K562 (cell line): ENCODE measurements at regions not wholly inside any gene's neighbourhood (a gene's known extent, or its start where the extent isn't known, plus 50 kb on each side); places are given as distances from the start of the nearest gene placed in this dataset.

Experiments used
- ARID1B ChIP-seq: fragments of 450-650 bp; IDR thresholded peaks from 2 replicates; pipeline ENCODE4 v1.6.1; 2016; ENCODE audit warnings: antibody characterized with exemption, mild to moderate bottlenecking, inconsistent platforms
- ARID2 ChIP-seq: fragments of 450-650 bp; IDR thresholded peaks from 2 replicates; pipeline ENCODE4 v1.6.1; 2017; ENCODE audit warnings: antibody characterized with exemption, mild to moderate bottlenecking
- BCOR ChIP-seq: fragments of 450-650 bp; IDR thresholded peaks from 2 replicates; pipeline ENCODE4 v1.6.1; 2016
- CBFA2T2 ChIP-seq: fragments of 450-650 bp; conservative IDR thresholded peaks from 2 replicates; pipeline ENCODE4 v1.6.1; 2017; ENCODE audit warnings: mild to moderate bottlenecking
- CCAR2 ChIP-seq: fragments of 200-400 bp; formaldehyde crosslinking; IDR thresholded peaks from 2 replicates; pipeline ENCODE4 v1.6.1; 2017; ENCODE audit warnings: mild to moderate bottlenecking, low read depth, low read length
- DIDO1 ChIP-seq: fragments of 450-650 bp; IDR thresholded peaks from 2 replicates; pipeline ENCODE4 v1.6.1; 2016; ENCODE audit warnings: low read depth, missing biosample characterization, missing genetic modification characterization
- DPF2 ChIP-seq: fragments of 450-650 bp; IDR thresholded peaks from 2 replicates; pipeline ENCODE4 v1.6.1; 2016
- EP300 ChIP-seq: IDR thresholded peaks from 2 replicates; pipeline ENCODE4 v1.6.1; 2012; ENCODE audit warnings: low read length, improper control_type of control experiment
- ESRRA ChIP-seq: fragments of 450-650 bp; IDR thresholded peaks from 2 replicates; pipeline ENCODE4 v1.6.1; 2014; ENCODE audit warnings: low read depth, mild to moderate bottlenecking, moderate library complexity, borderline replicate concordance
- FOSL1 ChIP-seq: fragments of 200-800 bp; sonication (Bioruptor generic); conservative IDR thresholded peaks from 2 replicates; pipeline ENCODE4 v1.6.1; 2016; ENCODE audit warnings: missing genetic modification characterization, missing compliant biosample characterization
- FOXA3 ChIP-seq, 2 experiments: fragments of 450-650 bp in 1 of 2; sonication (generic) in 1 of 2; formaldehyde crosslinking; IDR thresholded peaks in 1 of 2; conservative IDR thresholded peaks in 1 of 2; 2 replicates each; pipeline versions ENCODE4 v1.4.0 to v1.8.0; 2020 to 2022; ENCODE audit warnings: mild to moderate bottlenecking in 2 of 2, missing genetic modification reagents in 1 of 2
- HDAC8 ChIP-seq: fragments of 450-650 bp; IDR thresholded peaks from 2 replicates; pipeline ENCODE4 v1.6.1; 2016; ENCODE audit warnings: mild to moderate bottlenecking, missing genetic modification characterization, moderate library complexity, missing compliant biosample characterization
- MTA3 ChIP-seq: fragments of 450-650 bp; formaldehyde crosslinking; IDR thresholded peaks from 2 replicates; pipeline ENCODE4 v1.6.1; 2017; ENCODE audit warnings: mild to moderate bottlenecking, borderline replicate concordance
- NCOR1 ChIP-seq: fragments of 450-650 bp; IDR thresholded peaks from 2 replicates; pipeline ENCODE4 v1.6.1; 2016; ENCODE audit warnings: mild to moderate bottlenecking, moderate library complexity
- OTX1 ChIP-seq: fragments of 450-650 bp; formaldehyde crosslinking; IDR thresholded peaks from 2 replicates; pipeline ENCODE4 v1.4.0; 2022; ENCODE audit warnings: mild to moderate bottlenecking
- PHF20 ChIP-seq: fragments of 450-650 bp; IDR thresholded peaks from 2 replicates; pipeline ENCODE4 v1.6.1; 2018; ENCODE audit not compliant: partially characterized antibody
- PHTF2 ChIP-seq: fragments of 250-450 bp; sonication (Bioruptor Pico); IDR thresholded peaks from 2 replicates; pipeline ENCODE4 v1.5.0; 2021; ENCODE audit warnings: mild to moderate bottlenecking
- POLR2AphosphoS5 ChIP-seq: IDR thresholded peaks from 2 replicates; pipeline ENCODE4 v1.6.1; 2011; ENCODE audit warnings: mild to moderate bottlenecking, low read depth, low read length, moderate library complexity; ENCODE audit not compliant: control insufficient read depth, insufficient read depth
- SOX6 ChIP-seq: fragments of 450-650 bp; IDR thresholded peaks from 2 replicates; pipeline ENCODE4 v1.6.1; 2014; ENCODE audit warnings: mild to moderate bottlenecking
- SREBF1 ChIP-seq: fragments of 150-350 bp; IDR thresholded peaks from 2 replicates; pipeline ENCODE4 v1.6.1; 2014; ENCODE audit warnings: antibody characterized with exemption, low read depth, low read length, borderline replicate concordance
- TAL1 ChIP-seq: fragments of 450-650 bp; IDR thresholded peaks from 2 replicates; pipeline ENCODE4 v1.6.1; 2016; ENCODE audit warnings: mild to moderate bottlenecking
- TBL1XR1 ChIP-seq, 2 experiments: IDR thresholded peaks; 2 replicates each; pipeline ENCODE4 v1.6.1; 2012; ENCODE audit warnings: improper control_type of control experiment in 2 of 2, low read length in 2 of 2, mild to moderate bottlenecking in 1 of 2
- TEAD4 ChIP-seq, 2 experiments: sonication (generic) in 1 of 2; formaldehyde crosslinking in 1 of 2; IDR thresholded peaks; 2 replicates each; pipeline versions ENCODE4 v1.6.1 to v1.8.0; 2012 to 2022; ENCODE audit warnings: borderline replicate concordance in 1 of 2, inconsistent platforms in 1 of 2, low read length in 1 of 2, mild to moderate bottlenecking in 1 of 2, missing genetic modification reagents in 1 of 2
- ZKSCAN1 ChIP-seq: fragments of 150-350 bp; IDR thresholded peaks from 2 replicates; pipeline ENCODE4 v1.6.1; 2016; ENCODE audit warnings: low read depth, low read length
- ZNF134 ChIP-seq: fragments of 250-450 bp; sonication (Bioruptor Pico); conservative IDR thresholded peaks from 2 replicates; pipeline ENCODE4 v1.4.0; 2020
- ZNF347 ChIP-seq: fragments of 450-650 bp; formaldehyde crosslinking; IDR thresholded peaks from 2 replicates; pipeline ENCODE4 v1.4.0; 2020; ENCODE audit warnings: low read depth, mild to moderate bottlenecking, moderate library complexity
- ZNF384 ChIP-seq: IDR thresholded peaks from 2 replicates; pipeline ENCODE4 v1.6.1; 2012; ENCODE audit warnings: low read depth, low read length, improper control_type of control experiment
- ZNF395 ChIP-seq: fragments of 200-800 bp; sonication (Bioruptor generic); IDR thresholded peaks from 2 replicates; pipeline ENCODE4 v1.6.1; 2017; ENCODE audit warnings: missing genetic modification characterization, missing compliant biosample characterization
- TF ChIP-seq, protein P1 (sequence below), 2 experiments: fragments of 450-650 bp in 1 of 2; sonication (generic) in 1 of 2; formaldehyde crosslinking in 1 of 2; IDR thresholded peaks in 1 of 2; conservative IDR thresholded peaks in 1 of 2; 2 replicates each; pipeline versions ENCODE4 v1.6.1 to v1.8.1; 2016 to 2023; ENCODE audit warnings: mild to moderate bottlenecking in 2 of 2, moderate library complexity in 2 of 2, inconsistent platforms in 1 of 2, missing genetic modification reagents in 1 of 2
- TF ChIP-seq, protein P2 (sequence below): sonication (generic); IDR thresholded peaks from 2 replicates; pipeline ENCODE4 v1.6.1; 2016

DNA sequence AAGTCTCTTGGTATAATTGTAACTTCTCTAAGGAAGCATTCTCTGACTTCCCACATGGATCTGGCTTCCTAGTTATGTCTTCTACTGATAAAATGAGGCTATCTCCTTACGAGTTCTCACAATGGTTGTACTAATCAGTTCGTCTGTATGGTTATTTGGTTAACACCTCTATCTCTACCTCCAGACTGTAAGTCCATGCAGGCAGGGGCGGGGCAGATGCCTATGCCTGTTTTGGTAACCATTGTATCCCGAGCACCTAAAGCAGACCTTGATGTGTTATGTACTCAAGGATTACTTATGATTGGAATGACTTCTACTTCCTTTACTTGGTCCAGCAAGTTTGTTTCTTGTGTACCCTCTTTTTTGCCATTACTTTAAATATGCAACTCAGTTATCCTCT, 125.0 kb upstream of the PITX1 start (continued):
- TF ChIP-seq ARID1B (peak; percentile 80), PHF20 (peak; percentile 14), BCOR (0 out of 2 replicates have a peak, but pooled peaks have one; percentile 13), TAL1 (peak; percentile 79), ESRRA (no peak), CCAR2 (no peak), POLR2AphosphoS5 (peak; percentile 40; the same call in 1 of the 2 replicates), OTX1 (CRISPR knock-in tag) (no peak), TBL1XR1 (IDR thresholded peaks at IDR 0.05; ENCODE audit: low read length in 2 of 2) (0 out of 4 replicates have a peak, but pooled peaks of 1 of the 2 experiments have one; percentile 18), FOXA3 (CRISPR knock-in tag; conservative IDR thresholded peaks at IDR 0.05 in 1 of 2, IDR thresholded peaks at IDR 0.05 in 1 of 2) (peak; percentile 21 to 55; a peak in 1 of 4 replicates), PHTF2 (CRISPR knock-in tag) (no peak), CBFA2T2 (peak; percentile 86), ZNF384 (no peak), HDAC8 (tag) (no peak), FOSL1 (tag) (no peak), NCOR1 (peak; percentile 72), MTA3 (no peak), SREBF1 (no peak), ARID2 (no peak), DIDO1 (tag) (no peak), ZNF347 (no peak), EP300 (peak; percentile 58; the same call in 1 of the 2 replicates), ZKSCAN1 (peak; percentile 27; the same call in 1 of the 2 replicates), ZNF395 (CRISPR knock-in tag) (no peak), SOX6 (peak; percentile 90), ZNF134 (no peak), TEAD4 (IDR thresholded peaks at IDR 0.05; ENCODE audit: low read length) (peak; percentile 81), TEAD4 (CRISPR knock-in tag; IDR thresholded peaks at IDR 0.05; ENCODE audit: borderline replicate concordance) (no peak), DPF2 (0 out of 2 replicates have a peak, but pooled peaks have one; percentile 47)
- TF ChIP-seq, protein P1, sequence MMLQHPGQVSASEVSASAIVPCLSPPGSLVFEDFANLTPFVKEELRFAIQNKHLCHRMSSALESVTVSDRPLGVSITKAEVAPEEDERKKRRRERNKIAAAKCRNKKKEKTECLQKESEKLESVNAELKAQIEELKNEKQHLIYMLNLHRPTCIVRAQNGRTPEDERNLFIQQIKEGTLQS (IDR thresholded peaks at IDR 0.05) = no peak
- TF ChIP-seq, protein P1 (CRISPR knock-in tag; conservative IDR thresholded peaks at IDR 0.05) = no peak
- TF ChIP-seq, protein P2, sequence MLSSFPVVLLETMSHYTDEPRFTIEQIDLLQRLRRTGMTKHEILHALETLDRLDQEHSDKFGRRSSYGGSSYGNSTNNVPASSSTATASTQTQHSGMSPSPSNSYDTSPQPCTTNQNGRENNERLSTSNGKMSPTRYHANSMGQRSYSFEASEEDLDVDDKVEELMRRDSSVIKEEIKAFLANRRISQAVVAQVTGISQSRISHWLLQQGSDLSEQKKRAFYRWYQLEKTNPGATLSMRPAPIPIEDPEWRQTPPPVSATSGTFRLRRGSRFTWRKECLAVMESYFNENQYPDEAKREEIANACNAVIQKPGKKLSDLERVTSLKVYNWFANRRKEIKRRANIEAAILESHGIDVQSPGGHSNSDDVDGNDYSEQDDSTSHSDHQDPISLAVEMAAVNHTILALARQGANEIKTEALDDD = peak; percentile 98
